Lower lobe of right lung (tissue), 2 donors: ENCODE measurements at regions not wholly inside any gene's neighbourhood (a gene's known extent, or its start where the extent isn't known, plus 50 kb on each side); places are given as distances from the start of the nearest gene placed in this dataset.

Experiments
- ATAC-seq, 2 donors: fragments of 200-7000 bp; cut with Tn5 transposase; one replicate each; pipeline ENCODE4 v1.9.1; 2020 to 2022; ENCODE audit warnings: mild to moderate bottlenecking in 2 of 2, moderate library complexity in 2 of 2
- DNase-seq: peaks from one replicate; pipeline ENCODE4 v3.0.0-alpha.2; 2020
- H3K27ac ChIP-seq: fragments of 200-600 bp; one replicate; pipeline ENCODE4 v1.8.0; 2022
- H3K27me3 ChIP-seq: fragments of 200-600 bp; one replicate; pipeline ENCODE4 v1.8.0; 2022; ENCODE audit warnings: low read depth
- H3K36me3 ChIP-seq: fragments of 200-600 bp; one replicate; pipeline ENCODE4 v1.8.0; 2022; ENCODE audit warnings: mild to moderate bottlenecking
- H3K4me1 ChIP-seq: fragments of 200-600 bp; one replicate; pipeline ENCODE4 v1.8.0; 2022
- H3K4me3 ChIP-seq: fragments of 200-600 bp; one replicate; pipeline ENCODE4 v1.8.0; 2022; ENCODE audit warnings: mild to moderate bottlenecking
- H3K9me3 ChIP-seq: fragments of 200-600 bp; one replicate; pipeline ENCODE4 v1.8.0; 2022
- CTCF ChIP-seq: fragments of 200-600 bp; IDR thresholded peaks from one replicate; pipeline ENCODE4 v1.8.0; 2022; ENCODE audit warnings: antibody characterized with exemption, mild to moderate bottlenecking
- intact Hi-C: fragments of 100-400 bp; cut with DNase I; formaldehyde crosslinking; loops from one replicate; pipeline ENCODE4 v1.11.0; 2022
- donor health status: DM: no; HTN: yes; CAD: no; lungs with severe emphysema.

- Histone ChIP-seq H3K36me3 (no peaks in the 10 kb centered on the region), H3K4me1 (peaks cover 23% of the 10 kb centered on the region), H3K27ac (no peak overlapping the region), H3K9me3 (no peaks in the 10 kb centered on the region), H3K27me3 (no peaks in the 10 kb centered on the region), H3K4me3 (no peak overlapping the region)
- DNase-seq (no peak), ATAC-seq (no peak)
- intact Hi-C loops = no loop called here
- TF ChIP-seq CTCF = no peak
These were observed 184.0 kb upstream of the PGRMC2 start for GRCh38 chr4:128471576-128471975.

GRCh38 chr4:128470492-128471053 lies 183.0 kb upstream of the PGRMC2 start:
- DNase-seq = no peak
- ATAC-seq = no peak
- intact Hi-C loops = no loop called here
- Histone ChIP-seq H3K4me1 (peaks cover 23% of the 10 kb centered on the region), H3K27ac (no peak overlapping the region), H3K9me3 (no peaks in the 10 kb centered on the region), H3K4me3 (no peak overlapping the region), H3K36me3 (no peaks in the 10 kb centered on the region), H3K27me3 (no peaks in the 10 kb centered on the region)
- TF ChIP-seq CTCF = no peak

- TF ChIP-seq CTCF = no peak
- intact Hi-C loops = no loop called here
- Histone ChIP-seq H3K27me3 (no peaks in the 10 kb centered on the region), H3K4me3 (no peak overlapping the region), H3K4me1 (peaks cover 20% of the 10 kb centered on the region), H3K9me3 (no peaks in the 10 kb centered on the region), H3K27ac (peak overlapping the region; percentile 47), H3K36me3 (no peaks in the 10 kb centered on the region)
- peak; percentile 78 to 90 for ATAC-seq
- no peak for DNase-seq
These were observed 180.7 kb upstream of the PGRMC2 start for GRCh38 chr4:128468123-128468989.

- Histone ChIP-seq H3K4me3 (no peak overlapping the region), H3K4me1 (peaks cover 16% of the 10 kb centered on the region), H3K9me3 (no peaks in the 10 kb centered on the region), H3K27ac (no peak overlapping the region), H3K27me3 (no peaks in the 10 kb centered on the region), H3K36me3 (no peaks in the 10 kb centered on the region)
- intact Hi-C loops = no loop called here
- DNase-seq (no peak), ATAC-seq (no peak)
- no peak for TF ChIP-seq CTCF
These were observed 177.9 kb upstream of the PGRMC2 start for GRCh38 chr4:128465523-128465922.

- TF ChIP-seq CTCF = no peak
- intact Hi-C loops = no loop called here
These were observed 175.4 kb upstream of the PGRMC2 start for GRCh38 chr4:128463006-128463405.

More at GRCh38 chr4:128463006-128463405, 175.4 kb upstream of the PGRMC2 start:
- no peaks in the 10 kb centered on the region for H3K9me3 ChIP-seq
- H3K4me3 ChIP-seq = no peak overlapping the region
- H3K36me3 ChIP-seq = no peaks in the 10 kb centered on the region
- H3K27ac ChIP-seq = no peak overlapping the region
- peaks cover 5% of the 10 kb centered on the region for H3K4me1 ChIP-seq
- DNase-seq (no peak), ATAC-seq (no peak)
- H3K27me3 ChIP-seq = no peaks in the 10 kb centered on the region
